ENCODE measurements at regions not wholly inside any gene's neighbourhood (a gene's known extent, or its start where the extent isn't known, plus 50 kb on each side); places are given as distances from the start of the nearest gene placed in this dataset.

DNA sequence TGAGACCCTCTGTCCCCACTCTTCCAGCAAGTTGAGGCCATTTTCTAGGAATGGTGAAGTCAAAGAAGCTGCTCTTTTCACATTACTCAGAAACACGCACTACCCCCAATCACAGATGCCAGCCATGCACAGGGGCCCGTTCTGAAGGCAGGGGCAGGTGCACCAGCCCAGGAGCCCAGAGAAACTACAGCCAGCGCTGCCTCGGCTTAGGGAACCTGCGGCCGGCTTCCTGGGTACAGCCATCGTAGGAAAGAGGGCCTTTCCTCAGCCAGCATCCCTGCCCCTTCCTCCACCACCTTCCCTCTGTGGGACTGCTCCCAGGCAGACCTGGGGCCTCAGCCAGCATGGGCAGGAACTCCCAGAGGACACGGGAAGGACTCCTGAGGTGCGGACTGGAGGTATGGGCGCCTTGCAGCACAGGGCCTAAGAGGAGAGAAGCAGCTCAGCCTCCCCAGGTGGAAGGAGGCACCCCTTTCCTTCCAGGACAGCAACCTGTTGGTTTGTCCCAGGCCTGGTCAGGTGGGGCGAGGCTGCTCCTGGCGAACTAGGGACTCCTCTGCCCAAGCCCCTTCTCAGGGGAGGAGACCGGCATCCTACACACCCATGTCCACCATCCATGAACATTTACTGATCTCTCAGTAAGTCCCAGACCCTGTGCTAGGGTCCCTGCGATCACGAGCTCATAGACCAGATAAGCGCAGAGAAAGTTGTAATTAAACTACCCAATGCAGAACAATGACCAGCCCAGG lies 99.0 kb upstream of the ID2 start:
- TF ChIP-seq, protein P1, sequence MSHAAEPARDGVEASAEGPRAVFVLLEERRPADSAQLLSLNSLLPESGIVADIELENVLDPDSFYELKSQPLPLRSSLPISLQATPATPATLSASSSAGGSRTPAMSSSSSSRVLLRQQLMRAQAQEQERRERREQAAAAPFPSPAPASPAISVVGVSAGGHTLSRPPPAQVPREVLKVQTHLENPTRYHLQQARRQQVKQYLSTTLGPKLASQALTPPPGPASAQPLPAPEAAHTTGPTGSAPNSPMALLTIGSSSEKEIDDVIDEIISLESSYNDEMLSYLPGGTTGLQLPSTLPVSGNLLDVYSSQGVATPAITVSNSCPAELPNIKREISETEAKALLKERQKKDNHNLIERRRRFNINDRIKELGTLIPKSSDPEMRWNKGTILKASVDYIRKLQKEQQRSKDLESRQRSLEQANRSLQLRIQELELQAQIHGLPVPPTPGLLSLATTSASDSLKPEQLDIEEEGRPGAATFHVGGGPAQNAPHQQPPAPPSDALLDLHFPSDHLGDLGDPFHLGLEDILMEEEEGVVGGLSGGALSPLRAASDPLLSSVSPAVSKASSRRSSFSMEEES (CRISPR knock-in tag; IDR thresholded peaks at IDR 0.05) = no peak
- TF ChIP-seq, protein P2, sequence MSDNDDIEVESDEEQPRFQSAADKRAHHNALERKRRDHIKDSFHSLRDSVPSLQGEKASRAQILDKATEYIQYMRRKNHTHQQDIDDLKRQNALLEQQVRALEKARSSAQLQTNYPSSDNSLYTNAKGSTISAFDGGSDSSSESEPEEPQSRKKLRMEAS (CRISPR knock-in tag; IDR thresholded peaks at IDR 0.05) = no peak
- TF ChIP-seq ZNF668 (CRISPR knock-in tag; IDR thresholded peaks at IDR 0.05) = no peak
- TF ChIP-seq, protein P3, sequence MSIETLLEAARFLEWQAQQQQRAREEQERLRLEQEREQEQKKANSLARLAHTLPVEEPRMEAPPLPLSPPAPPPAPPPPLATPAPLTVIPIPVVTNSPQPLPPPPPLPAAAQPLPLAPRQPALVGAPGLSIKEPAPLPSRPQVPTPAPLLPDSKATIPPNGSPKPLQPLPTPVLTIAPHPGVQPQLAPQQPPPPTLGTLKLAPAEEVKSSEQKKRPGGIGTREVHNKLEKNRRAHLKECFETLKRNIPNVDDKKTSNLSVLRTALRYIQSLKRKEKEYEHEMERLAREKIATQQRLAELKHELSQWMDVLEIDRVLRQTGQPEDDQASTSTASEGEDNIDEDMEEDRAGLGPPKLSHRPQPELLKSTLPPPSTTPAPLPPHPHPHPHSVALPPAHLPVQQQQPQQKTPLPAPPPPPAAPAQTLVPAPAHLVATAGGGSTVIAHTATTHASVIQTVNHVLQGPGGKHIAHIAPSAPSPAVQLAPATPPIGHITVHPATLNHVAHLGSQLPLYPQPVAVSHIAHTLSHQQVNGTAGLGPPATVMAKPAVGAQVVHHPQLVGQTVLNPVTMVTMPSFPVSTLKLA (conservative IDR thresholded peaks at IDR 0.05) = no peak
- TF ChIP-seq, protein P4, sequence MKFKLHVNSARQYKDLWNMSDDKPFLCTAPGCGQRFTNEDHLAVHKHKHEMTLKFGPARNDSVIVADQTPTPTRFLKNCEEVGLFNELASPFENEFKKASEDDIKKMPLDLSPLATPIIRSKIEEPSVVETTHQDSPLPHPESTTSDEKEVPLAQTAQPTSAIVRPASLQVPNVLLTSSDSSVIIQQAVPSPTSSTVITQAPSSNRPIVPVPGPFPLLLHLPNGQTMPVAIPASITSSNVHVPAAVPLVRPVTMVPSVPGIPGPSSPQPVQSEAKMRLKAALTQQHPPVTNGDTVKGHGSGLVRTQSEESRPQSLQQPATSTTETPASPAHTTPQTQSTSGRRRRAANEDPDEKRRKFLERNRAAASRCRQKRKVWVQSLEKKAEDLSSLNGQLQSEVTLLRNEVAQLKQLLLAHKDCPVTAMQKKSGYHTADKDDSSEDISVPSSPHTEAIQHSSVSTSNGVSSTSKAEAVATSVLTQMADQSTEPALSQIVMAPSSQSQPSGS (CRISPR knock-in tag; IDR thresholded peaks at IDR 0.05) = no peak
- TF ChIP-seq SREBF2 (CRISPR knock-in tag; IDR thresholded peaks at IDR 0.05) = no peak
- TF ChIP-seq, protein P5, sequence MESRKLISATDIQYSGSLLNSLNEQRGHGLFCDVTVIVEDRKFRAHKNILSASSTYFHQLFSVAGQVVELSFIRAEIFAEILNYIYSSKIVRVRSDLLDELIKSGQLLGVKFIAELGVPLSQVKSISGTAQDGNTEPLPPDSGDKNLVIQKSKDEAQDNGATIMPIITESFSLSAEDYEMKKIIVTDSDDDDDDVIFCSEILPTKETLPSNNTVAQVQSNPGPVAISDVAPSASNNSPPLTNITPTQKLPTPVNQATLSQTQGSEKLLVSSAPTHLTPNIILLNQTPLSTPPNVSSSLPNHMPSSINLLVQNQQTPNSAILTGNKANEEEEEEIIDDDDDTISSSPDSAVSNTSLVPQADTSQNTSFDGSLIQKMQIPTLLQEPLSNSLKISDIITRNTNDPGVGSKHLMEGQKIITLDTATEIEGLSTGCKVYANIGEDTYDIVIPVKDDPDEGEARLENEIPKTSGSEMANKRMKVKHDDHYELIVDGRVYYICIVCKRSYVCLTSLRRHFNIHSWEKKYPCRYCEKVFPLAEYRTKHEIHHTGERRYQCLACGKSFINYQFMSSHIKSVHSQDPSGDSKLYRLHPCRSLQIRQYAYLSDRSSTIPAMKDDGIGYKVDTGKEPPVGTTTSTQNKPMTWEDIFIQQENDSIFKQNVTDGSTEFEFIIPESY (CRISPR knock-in tag; IDR thresholded peaks at IDR 0.05) = no peak
- no peak for TF ChIP-seq TGIF2 (CRISPR knock-in tag; IDR thresholded peaks at IDR 0.05)
- no peak for TF ChIP-seq NFIC (IDR thresholded peaks at IDR 0.05)
- TF ChIP-seq KDM5B (IDR thresholded peaks at IDR 0.05; ENCODE audit: insufficient replicate concordance, low read depth, low read length) = no peak

Data from K562 (cell line).